CMK (cell line): ENCODE measurements at regions not wholly inside any gene's neighbourhood (a gene's known extent, or its start where the extent isn't known, plus 50 kb on each side); places are given as distances from the start of the nearest gene placed in this dataset.
"Not testable (repeated sequence)": the region's sequence is repeated elsewhere in the genome, so short reads cannot be mapped to it uniquely, and the experiment has no call there.

Experiments used
- DNase-seq: peaks from one replicate; pipeline ENCODE4 v3.0.0-alpha.2; 2010; ENCODE audit warnings: low read depth

DNA sequence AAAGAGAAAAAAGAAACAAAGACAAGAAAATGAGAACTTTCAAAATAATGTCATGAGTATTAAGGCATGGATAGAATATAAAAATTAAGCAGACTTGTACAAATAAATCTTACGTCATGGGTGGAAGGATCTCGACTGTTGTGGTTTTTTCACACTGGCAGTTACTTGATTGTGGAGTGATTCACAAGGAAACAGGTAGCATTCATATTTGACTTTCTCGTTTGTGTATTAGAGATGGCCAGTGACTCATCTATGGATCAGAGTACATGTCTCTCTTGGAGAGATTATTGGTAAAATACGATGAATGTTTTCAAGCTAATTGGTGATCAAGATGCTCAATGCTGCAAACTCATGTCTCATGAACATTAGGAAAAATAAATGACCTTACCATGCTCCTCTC lies 564.3 kb downstream of the GATA3 start:
- no peak for DNase-seq

DNA sequence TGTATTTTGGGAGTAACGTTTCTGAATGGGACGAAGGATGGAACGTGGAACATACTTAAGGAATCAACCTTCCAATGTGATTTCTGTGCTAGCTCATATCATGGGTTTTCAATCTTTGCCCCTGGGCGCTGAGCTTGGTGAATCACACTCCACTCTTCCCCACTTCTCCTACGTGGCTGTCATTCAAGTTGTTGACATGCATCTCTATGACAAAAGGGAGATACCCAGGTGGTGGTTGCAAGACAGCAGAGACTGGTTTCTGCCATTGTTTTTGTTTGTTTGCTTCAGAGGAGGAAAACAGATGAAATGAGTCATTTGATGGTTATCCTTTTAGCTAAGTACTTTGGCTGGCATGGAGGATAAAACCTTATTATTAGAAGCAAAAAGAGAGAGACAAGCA lies 573.9 kb downstream of the GATA3 start:
- DNase-seq = no peak

DNA sequence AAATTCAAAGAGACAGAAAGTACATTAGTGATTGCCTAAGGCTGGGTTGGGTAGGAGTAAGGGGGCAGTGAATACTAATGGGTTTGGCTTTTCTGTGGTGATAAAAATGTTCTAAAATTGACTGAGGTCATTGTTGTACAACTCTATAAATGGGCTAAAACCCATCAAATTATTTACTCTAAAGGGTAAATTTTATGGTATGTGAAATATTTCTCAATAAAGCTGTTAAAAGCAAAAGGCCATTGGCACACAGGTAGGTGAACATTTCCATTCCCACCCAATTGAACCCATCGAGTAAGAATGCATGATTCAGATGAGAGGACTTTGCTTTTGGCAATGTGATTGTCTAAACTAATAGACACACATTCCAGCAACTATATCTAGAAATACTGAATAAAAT lies 579.4 kb downstream of the GATA3 start:
- no peak for DNase-seq

DNA sequence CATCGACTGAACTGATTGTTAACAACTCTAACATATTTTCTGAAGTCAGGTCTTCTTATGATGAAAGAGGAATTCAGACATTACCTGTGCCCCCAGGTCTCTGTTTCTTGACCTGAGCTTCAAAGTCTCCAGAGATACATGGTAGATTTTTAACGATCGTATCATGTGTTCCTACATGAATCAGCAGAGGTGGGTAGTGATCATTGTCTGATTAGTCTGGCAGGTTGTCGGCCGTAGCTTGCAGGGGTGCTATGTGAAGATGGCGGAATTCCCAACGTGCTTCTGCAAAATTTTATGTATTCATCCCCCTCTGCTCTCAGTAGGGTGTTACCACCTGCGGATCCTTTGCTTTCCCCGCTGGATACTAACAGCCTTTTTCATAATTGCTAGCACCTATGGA lies 581.9 kb downstream of the GATA3 start:
- DNase-seq = no peak

DNA sequence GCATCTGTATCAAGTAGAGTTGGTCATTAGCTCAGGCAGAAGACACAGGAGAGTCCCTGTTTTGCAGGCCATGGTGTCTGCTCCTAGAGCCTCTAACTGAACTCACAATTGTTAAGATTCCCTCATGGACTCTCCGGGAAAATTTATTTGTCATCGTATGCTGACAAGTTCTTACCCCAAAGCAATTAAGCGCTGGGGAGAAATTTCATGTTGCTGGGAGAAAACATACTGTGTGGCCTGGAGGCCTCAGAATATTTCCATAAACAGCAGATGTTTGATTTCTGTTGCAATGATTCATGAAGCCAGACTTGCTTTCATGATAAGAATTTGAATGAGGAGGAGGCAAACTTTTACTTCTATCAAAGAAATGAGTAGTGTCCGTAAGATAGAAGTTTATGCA lies 583.2 kb downstream of the GATA3 start:
- no peak for DNase-seq

DNA sequence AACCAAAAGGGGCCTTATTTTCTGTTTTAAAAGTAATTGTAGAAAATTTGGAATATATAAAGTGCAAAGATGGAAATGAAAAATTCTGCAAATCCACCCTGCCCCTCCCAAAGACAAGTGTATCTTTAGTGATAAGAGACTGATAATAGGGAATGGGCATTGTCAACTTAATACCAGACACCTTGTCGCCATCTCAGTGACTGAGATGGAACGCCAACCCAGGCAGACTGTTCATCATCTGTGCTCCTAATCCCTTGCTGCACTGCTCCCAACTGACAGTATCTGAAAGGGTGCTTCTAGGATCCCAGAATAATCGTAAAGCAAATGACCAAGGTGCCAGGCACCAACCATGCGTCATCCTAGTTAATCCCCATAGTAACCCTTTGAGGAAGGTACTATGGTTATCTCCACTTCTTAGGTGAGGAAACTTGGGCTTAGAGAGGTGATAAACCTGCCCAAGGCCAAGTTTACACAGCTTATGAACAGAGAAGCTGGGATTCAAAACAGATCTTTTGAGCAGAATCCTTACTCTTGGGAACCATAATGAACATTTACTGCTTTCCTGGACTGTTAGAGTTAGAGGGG lies 583.7 kb downstream of the GATA3 start:
- DNase-seq = no peak

DNA sequence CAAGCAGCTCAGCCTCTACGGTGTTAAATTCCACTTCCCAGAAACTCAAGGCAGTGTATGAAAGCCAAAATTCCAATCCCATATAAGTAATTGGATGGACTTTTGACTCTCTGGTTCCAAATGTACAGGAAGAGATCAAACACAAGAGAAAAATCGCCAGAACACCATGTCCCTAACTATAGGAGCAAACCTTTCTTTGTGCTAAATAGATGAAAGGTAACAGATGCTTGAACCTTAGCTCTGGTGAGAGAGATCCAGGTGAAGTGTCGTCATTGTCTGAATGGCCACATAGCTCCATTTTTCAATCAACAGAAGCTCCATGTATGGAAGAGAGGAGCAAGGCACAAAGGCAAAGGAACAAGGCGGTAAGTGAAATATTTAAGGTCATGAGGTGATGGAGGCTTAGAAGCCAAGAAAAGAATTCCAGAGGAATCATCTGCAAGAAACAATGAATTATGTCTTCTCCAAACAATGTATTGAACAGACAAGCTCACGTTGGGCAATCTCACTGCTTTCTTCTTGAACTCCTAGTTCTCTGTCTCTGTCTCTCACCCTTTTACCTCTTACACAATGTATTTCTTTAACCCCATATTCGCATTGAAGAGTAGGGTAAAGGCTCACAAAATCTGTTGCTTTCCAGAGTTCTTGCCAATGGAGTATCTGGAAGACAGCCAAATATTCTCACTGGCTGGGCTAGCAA lies 585.1 kb downstream of the GATA3 start:
- no peak for DNase-seq

DNA sequence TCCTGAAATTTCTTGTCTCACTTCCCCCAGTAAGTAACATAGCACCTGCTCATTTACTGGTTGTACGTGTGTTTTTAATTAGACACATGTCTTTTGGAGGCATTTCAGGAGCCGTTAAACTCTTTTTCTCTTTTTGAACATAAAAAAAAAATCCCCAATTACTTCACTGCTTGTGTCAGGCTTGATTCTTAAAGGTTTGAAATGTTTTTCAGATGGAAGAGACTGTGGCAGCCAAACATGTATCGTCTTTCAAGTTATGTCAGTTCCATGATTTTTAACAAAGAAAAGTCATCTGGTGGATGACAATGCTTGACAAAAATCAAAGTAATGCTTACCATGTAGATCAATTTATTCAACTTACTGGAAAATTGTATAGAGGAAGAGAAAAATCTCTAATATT lies 585.8 kb downstream of the GATA3 start:
- DNase-seq = no peak

DNA sequence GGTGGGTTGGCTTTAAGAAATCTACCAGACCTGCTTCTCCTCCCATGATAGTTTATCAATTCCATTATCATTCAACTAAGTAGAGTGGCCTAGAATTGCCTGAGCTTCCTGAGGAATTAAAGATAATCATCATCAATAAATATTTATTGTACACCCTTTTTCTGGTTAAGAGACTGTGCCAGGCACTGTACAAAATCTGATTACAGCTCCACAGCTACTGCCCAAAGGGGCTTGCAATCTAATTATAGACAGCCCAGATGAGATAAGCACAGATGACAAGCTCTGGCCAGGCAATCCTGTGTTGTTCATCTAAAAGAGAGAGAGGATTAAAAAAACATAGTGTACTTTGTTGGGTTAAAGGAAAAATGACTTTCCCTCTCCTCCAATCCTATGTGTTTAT lies 586.4 kb downstream of the GATA3 start:
- no peak for DNase-seq

DNA sequence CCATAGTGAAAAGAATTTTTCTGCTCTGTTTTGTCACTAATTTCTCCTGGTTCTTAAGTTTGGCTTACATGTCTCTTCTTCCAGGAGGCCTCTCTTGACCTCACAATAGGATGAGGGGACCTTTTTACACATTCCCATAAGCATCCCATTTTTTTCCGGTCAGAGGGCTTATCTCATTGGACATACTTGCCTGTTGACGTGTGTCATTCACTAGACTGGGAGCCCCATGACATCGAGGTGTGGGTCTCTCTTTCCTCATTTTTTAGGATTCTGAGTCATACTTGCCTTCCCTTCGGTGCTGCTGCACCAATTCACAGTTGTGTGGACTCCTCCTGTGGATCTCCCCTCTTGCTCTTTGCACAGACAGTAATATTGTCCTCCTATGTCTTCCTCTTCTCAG lies 601.8 kb downstream of the GATA3 start:
- no peak for DNase-seq

DNA sequence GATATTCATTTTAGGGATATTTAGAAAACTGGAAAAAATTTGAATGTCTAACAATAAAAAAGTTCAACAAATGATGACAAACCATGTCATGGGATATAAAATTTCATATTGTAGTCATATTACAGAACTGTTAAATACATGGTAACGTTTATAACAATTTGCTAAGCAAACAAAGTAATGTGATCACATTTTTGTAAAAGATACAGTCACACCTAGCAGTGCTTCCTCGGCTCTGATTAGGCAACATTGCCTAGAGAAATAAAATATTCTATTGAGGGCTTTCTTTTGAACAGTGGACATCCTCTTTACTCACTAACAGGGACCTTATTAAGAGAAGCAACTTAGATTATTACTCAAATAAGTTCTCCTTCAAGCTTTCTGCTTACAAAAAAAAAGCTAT lies 605.5 kb downstream of the GATA3 start:
- DNase-seq = no peak

DNA sequence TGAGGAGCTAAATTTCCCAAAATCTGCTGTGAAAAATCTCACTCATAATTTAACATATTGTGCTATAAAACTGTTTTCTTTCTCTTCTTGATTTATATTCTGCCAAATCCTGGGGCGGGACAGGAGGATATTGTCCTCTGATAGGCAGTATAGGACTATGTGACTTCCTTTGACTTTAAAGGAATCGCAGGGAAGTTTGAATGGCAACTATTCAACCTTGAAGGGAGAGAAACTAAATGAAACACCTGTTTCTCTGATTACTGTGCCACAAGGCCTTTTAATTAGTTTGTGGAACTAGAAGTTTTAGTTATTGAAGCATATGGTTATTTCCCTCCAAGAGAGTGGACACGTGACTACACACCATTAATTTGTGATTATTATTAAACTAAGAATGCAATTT lies 607.4 kb downstream of the GATA3 start:
- DNase-seq = no peak

DNA sequence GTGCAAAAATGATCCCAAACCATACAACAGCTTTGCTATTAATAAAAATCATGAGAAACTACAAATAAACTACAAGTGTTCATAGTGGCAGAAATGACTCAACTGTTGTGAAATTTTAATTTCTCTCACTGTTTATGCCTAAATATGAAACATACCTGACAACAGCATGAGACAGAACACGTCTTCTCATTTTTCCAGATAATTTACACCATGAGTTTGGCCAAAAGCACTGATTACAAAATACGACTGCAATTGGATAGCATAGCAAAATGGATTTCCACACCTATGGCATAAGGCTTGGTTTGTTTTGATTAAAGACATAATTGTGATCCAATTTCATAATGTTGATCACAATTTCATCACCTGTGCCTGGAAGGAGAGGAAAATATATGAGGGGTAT lies 608.6 kb downstream of the GATA3 start:
- DNase-seq = no peak

DNA sequence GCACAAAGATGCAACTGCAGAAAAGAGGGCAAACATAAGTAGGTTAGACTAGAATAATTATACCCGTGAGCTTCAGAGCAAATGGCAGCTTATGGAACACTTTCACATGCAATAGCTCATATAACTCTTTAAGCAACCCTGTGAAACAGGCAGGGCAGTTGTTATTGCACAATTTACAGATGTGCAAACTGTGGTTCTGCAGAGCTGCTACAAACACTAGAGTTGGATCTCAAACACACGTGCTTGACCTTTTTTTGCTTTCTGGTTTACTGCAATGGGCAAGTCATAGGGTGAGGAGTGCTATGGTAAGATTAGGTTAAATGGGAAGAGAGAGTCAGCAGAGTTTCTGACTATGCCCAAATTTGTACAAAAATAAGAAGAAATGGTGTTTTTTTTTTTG lies 610.8 kb downstream of the GATA3 start:
- no peak for DNase-seq

DNA sequence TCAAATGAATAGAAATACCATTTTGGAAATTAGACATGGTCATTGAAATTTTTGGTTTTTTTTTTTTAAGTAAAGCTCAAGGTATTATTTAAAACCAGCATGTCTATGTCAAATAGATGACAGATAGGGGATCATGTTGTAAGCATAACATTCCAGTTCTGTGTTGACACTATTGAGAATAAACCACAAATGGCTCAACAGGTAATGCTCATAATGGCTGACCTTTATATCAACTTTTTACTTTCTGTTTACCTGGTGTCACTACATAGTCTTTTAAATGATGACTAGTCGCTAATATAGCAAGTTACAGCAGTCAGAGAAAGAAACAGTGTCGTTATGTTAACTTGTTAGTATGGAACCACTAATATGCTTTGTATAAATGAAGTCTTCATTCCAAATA lies 616.0 kb downstream of the GATA3 start:
- DNase-seq = no peak

DNA sequence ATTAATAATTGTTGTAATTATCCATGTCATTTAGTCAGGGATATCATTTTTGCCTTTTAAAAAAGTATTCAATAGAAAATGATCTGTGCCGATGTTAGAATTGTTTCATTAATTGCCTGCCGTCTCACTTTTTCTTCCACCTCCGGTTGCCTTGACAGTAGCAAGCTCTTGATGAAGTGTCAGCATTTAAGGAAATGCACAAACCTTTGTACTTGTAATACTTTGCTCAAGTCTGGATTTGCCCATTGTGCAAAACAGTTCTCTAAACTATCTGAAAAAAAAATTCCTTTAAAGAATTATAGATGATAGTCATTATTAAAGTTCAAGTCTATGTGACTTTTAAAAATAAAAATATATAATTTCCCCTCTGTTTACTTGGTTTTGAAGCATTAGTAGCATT lies 619.7 kb downstream of the GATA3 start:
- DNase-seq = no peak

DNA sequence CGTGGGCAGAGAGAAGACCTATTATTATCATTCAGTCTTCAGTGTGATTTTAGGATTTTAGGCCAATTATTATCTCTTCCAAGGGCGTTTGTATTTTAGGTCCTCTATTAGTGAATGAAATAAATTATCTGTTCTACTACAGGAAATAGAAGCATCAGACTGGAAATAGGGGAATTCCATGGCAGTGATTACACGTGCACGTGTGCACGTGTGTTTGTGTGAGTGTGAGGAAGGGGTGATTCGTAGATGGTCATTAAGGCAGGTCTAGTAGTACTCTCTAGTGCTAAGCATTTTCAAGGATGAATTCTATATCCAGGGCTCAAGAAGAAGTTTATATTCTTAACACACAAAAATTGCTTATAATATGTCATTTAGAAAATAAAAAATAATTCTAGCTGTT lies 623.2 kb downstream of the GATA3 start:
- no peak for DNase-seq

DNA sequence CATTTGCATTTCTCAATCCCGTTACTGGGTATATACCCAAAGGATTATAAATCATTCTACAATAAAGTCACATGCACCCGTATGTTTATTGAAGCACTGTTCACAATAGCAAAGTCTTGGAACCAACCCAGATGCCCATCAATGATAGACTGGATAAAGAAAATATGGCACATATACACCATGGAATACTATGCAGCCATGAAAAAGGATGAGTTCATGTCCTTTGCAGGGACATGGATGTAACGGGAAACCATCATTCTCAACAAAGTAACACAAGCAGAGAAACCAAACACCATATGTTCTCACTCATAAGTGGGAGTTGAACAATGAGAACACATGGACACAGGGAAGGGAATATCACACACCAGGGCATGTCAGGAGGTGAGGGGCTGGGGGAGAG lies 630.4 kb downstream of the GATA3 start:
- not testable (repeated sequence) for DNase-seq

DNA sequence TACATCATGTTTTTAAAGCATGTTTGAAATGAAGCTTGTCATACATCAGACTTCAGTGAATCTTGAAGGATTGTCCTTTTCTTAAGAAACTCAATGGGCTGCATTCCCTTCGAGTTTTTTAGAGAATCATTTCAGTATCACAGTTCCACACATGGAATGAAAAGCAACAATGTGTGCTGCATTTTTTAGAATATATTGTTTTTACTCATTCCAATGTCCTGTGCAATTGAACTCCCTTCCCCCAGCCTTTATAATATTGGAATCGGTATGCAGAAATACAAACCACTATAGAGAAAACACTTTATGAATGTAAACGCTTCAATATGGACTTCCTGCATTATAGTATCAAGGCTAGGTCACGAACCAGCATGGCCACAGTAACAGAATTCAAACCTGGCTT lies 634.4 kb downstream of the GATA3 start:
- no peak for DNase-seq

DNA sequence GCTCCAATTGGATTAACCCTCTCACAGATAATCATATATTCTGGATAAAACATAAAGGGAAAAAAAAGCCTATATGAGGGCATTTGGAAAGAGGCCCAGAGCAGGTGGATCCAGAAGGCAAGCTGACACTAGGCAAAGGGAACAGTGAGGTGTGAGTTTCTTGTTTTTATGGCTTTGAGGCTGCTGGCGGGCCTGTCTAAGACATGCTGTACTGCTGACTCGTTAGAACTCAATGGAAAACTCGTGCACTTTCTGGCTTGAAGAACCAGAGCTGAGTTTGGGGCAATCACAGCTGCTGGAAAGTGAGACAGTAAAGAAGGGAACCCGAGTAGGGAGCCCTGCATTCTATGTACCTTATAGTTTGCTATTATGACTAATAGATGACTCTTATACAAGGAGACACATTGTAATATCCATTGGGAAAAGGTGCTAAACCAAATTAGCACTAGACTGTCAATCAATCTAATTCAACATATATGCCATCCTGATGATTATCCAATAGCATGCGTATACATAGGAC lies 637.1 kb downstream of the GATA3 start:
- DNase-seq = no peak

DNA sequence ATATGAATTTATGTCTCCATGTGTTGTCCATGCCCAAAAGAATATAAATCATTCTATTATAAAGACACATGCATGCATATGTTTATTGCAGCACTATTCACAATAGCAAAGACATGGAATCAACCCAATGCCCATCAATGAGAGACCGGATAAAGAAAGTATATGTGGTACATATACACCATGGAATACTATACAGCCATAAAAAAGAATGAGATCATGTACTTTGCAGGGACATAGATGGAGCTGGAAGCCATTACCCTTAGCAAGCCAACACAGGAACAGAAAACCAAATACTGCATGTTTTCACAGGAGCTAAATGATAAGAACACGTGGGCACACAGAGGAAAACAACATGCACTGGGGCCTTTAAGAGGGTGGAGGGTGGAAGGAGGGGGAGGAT lies 639.1 kb downstream of the GATA3 start:
- not testable (repeated sequence) for DNase-seq

DNA sequence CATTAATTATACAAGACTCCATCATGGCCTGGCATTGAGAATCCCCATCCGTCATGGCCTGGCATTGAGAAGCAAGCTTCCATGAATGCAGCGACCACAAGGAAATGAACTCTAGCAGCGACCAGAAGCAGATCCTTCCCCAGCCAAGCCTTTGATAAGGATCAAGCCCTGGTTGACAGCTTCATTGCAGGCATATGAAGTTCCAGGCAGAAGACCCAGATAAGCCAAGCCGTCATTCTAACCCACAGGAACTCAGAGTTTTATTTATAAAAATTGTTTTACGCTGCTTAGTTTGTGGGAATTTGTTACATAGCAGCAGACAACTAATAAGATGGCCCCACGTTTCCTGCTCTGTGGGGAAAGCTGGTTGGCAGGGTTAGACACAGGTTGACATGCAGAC lies 642.3 kb downstream of the GATA3 start:
- DNase-seq = no peak

DNA sequence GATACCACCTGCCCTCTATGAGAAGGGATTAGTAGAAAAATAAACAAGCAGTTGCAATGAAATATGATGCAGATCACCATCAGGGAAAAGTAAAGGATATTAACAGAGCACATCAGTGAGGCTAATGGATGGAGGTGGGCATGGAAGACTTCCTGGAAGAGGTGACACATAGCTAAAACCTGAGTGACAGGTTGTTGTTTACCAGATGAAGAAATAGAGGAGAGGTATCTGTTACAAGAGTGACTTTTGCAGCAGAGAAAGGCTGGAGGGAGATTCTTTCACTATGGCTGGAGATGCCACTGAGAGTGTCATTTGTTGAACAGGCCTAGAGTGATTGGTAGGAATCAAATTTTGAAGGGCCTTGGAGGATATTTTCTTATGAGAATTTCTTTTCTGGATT lies 646.2 kb downstream of the GATA3 start:
- no peak for DNase-seq

DNA sequence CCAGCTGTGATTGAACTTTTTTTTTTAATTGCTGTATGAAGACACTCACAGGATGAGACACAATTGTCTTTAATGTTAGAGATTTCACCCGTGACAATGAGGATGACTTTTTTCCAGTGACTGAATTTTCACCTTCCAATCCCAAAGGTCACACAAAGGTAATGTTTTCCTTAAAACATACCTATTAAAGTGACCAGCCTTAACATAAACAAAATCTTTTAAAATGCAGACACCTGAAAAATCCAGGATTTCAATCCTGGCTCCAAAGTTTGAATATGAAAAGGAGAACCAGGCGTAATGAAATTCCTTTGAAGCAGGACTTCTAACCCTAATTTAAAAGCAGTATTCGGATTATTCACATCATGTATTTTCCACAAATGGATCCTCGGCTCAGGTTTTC lies 647.7 kb downstream of the GATA3 start:
- DNase-seq = no peak
